Adrenal gland (tissue), 9 donors: ENCODE measurements at regions not wholly inside any gene's neighbourhood (a gene's known extent, or its start where the extent isn't known, plus 50 kb on each side); places are given as distances from the start of the nearest gene placed in this dataset.

ENCODE experiments used
- DNase-seq, 7 donors: peaks; one replicate each; pipeline ENCODE4 v3.0.0-alpha.2; 2019 to 2020
- H3K27ac ChIP-seq, 5 donors: fragments of 200-600 bp; sonication (generic) in 4 of 5; 1 replicate in 3 of 5; 2 replicates in 2 of 5; pipeline versions ENCODE4 v1.5.1 to v1.8.0; 2016 to 2020; ENCODE audit warnings: mild to moderate bottlenecking in 1 of 5
- H3K27me3 ChIP-seq: fragments of 200-600 bp; 2 replicates; pipeline ENCODE4 v1.8.0; 2021
- H3K36me3 ChIP-seq, 2 donors: fragments of 200-600 bp; replicated peaks in 1 of 2; 1 replicate in 1 of 2; 2 replicates in 1 of 2; pipeline versions ENCODE4 v1.5.1 to v1.8.0; 2018 to 2022
- H3K4me1 ChIP-seq, 2 donors: fragments of 200-600 bp; replicated peaks in 1 of 2; 1 replicate in 1 of 2; 2 replicates in 1 of 2; pipeline versions ENCODE4 v1.5.1 to v1.8.0; 2018 to 2021
- H3K4me3 ChIP-seq, 4 donors: fragments of 200-600 bp; sonication (generic) in 3 of 4; one replicate each; pipeline ENCODE4 v1.5.1; 2016 to 2018
- H3K9me3 ChIP-seq, 3 donors: fragments of 200-600 bp; sonication (generic) in 1 of 3; replicated peaks in 1 of 3; 1 replicate in 2 of 3; 2 replicates in 1 of 3; pipeline versions ENCODE4 v1.5.1 to v1.8.0; 2016 to 2021
- POLR2A ChIP-seq, 2 donors: fragments of 450-650 bp; IDR thresholded peaks; one replicate each; pipeline ENCODE4 v1.6.1; 2017; ENCODE audit warnings: antibody characterized with exemption in 2 of 2, mild to moderate bottlenecking in 2 of 2, moderate library complexity in 1 of 2
- WGBS, 4 donors: extraction: QIAGEN DNeasy Blood & Tissue Kit in 2 of 4; methylation state at CpG; one replicate each; pipeline versions ENCODE4 v1.1.5 to v1.1.7; 2013 to 2017; 5-methylcytosine and 5-hydroxymethylcytosine counted together
- intact Hi-C, 2 donors: fragments of 100-400 bp; cut with DNase I; formaldehyde crosslinking; loops; one replicate each; pipeline versions ENCODE4 v1.14.1 to v1.15.0; 2022 to 2023
- TF ChIP-seq, protein P1 (sequence below), 6 experiments: fragments of 450-650 bp in 4 of 6; fragments of 200-600 bp in 2 of 6; sonication (generic) in 1 of 6; IDR thresholded peaks; 1 replicate in 5 of 6; 2 replicates in 1 of 6; pipeline versions ENCODE4 v1.5.1 to v1.8.0; 2016 to 2021; ENCODE audit warnings: antibody characterized with exemption in 6 of 6, mild to moderate bottlenecking in 2 of 6, moderate library complexity in 1 of 6
- donor health status: healthy with polysubstance abuse.
- donor health status: Bipolar disorder and iron deficiency.
- donor health status: DM: yes; HTN: yes; CAD: no.
- donor health status: DM: no; HTN: no; CAD: no.
- donor health status: DM: no; HTN: no; CAD: no.

GRCh38 chr16:51490866-51491265, 339.8 kb upstream of the SALL1 start:
- no peaks in the 10 kb centered on the region for H3K4me1 ChIP-seq
- H3K27me3 ChIP-seq: no peaks in the 10 kb centered on the region
- H3K4me3 ChIP-seq: no peak overlapping the region
- WGBS, 4 donors: 21 to 33% (median 24%) methylated on average over 6 of the region's 6 CpGs
- H3K27ac ChIP-seq: no peak overlapping the region
- H3K9me3 ChIP-seq: no peaks in the 10 kb centered on the region
- intact Hi-C loops: no loop called here
- no peak for DNase-seq
- no peaks in the 10 kb centered on the region for H3K36me3 ChIP-seq
- TF ChIP-seq, protein P1, sequence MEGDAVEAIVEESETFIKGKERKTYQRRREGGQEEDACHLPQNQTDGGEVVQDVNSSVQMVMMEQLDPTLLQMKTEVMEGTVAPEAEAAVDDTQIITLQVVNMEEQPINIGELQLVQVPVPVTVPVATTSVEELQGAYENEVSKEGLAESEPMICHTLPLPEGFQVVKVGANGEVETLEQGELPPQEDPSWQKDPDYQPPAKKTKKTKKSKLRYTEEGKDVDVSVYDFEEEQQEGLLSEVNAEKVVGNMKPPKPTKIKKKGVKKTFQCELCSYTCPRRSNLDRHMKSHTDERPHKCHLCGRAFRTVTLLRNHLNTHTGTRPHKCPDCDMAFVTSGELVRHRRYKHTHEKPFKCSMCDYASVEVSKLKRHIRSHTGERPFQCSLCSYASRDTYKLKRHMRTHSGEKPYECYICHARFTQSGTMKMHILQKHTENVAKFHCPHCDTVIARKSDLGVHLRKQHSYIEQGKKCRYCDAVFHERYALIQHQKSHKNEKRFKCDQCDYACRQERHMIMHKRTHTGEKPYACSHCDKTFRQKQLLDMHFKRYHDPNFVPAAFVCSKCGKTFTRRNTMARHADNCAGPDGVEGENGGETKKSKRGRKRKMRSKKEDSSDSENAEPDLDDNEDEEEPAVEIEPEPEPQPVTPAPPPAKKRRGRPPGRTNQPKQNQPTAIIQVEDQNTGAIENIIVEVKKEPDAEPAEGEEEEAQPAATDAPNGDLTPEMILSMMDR (IDR thresholded peaks at IDR 0.05): no peak
- no peak for TF ChIP-seq POLR2A (IDR thresholded peaks at IDR 0.05)

DNA sequence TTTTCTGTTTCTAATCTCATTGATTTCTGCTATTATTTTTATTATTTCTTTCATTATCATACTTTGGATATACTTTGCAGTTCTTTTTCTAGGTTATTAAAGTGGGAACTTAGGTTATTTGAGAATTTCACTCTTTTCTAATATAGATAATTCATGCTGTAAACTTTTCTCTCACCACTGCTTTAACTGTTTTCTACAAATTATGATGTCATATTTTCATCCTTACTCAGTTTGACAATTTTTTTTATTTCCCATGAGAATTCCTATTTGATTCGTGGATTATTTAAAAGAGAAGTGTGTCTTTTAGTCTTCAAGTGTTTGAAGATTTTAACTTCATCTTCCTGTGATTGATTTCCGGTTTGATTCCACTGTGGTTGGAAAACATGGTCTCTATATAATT, 336.8 kb upstream of the SALL1 start:
- H3K9me3 ChIP-seq: no peaks in the 10 kb centered on the region
- H3K36me3 ChIP-seq: no peaks in the 10 kb centered on the region
- no peaks in the 10 kb centered on the region for H3K4me1 ChIP-seq
- H3K27me3 ChIP-seq: no peaks in the 10 kb centered on the region
- H3K4me3 ChIP-seq: no peak overlapping the region
- 74 to 83% (median 78%) methylated on average over 2 of the region's 2 CpGs for WGBS, 4 donors
- DNase-seq: no peak
- TF ChIP-seq, protein P1 (IDR thresholded peaks at IDR 0.05): no peak
- TF ChIP-seq POLR2A (IDR thresholded peaks at IDR 0.05): no peak
- no peak overlapping the region for H3K27ac ChIP-seq
- intact Hi-C loops: no loop called here

GRCh38 chr16:51474414-51475091, 323.5 kb upstream of the SALL1 start:
- intact Hi-C loops: no loop called here
- WGBS, 4 donors: 73 to 87% (median 82%) methylated on average over 1 of the region's 1 CpG
- no peak overlapping the region for H3K27ac ChIP-seq
- H3K4me3 ChIP-seq: no peak overlapping the region
- H3K9me3 ChIP-seq: no peaks in the 10 kb centered on the region
- no peaks in the 10 kb centered on the region for H3K36me3 ChIP-seq
- no peaks in the 10 kb centered on the region for H3K27me3 ChIP-seq
- DNase-seq: no peak
- H3K4me1 ChIP-seq: no peaks in the 10 kb centered on the region
- TF ChIP-seq POLR2A (IDR thresholded peaks at IDR 0.05): no peak
- TF ChIP-seq, protein P1 (IDR thresholded peaks at IDR 0.05): no peak

DNA sequence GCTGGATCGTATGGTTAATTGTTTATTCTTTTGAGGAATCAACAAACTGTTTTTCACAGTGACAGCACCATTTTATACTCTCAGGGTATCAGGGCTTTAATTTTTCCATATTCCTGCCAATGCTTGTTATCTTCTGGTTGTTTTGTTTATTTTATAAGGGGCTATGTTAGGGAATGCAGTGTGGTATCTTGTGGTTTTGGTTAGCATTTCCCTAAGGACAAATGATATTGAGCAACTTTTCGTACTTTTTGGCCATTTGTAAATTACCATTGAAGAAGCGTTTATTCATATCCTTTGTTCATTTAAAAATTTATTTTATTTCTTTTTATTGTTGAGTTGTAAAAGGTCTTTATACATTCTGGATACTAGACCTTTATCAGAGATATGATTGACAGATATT, 322.0 kb upstream of the SALL1 start:
- Histone ChIP-seq H3K36me3 (no peaks in the 10 kb centered on the region), H3K4me1 (no peaks in the 10 kb centered on the region), H3K9me3 (no peaks in the 10 kb centered on the region), H3K27me3 (no peaks in the 10 kb centered on the region), H3K27ac (no peak overlapping the region), H3K4me3 (no peak overlapping the region)
- no peak for TF ChIP-seq POLR2A (IDR thresholded peaks at IDR 0.05)
- TF ChIP-seq, protein P1 (IDR thresholded peaks at IDR 0.05): no peak
- WGBS, 4 donors: 72 to 91% (median 81%) methylated on average over 3 of the region's 3 CpGs
- no peak for DNase-seq
- intact Hi-C loops: no loop called here
